ENCODE measurements at regions not wholly inside any gene's neighbourhood (a gene's known extent, or its start where the extent isn't known, plus 50 kb on each side); places are given as distances from the start of the nearest gene placed in this dataset.
"Not testable (repeated sequence)": the region's sequence is repeated elsewhere in the genome, so short reads cannot be mapped to it uniquely, and the experiment has no call there.

- Mint-ChIP-seq H3K36me3 (no peaks in the 10 kb centered on the region), H3K27ac (no peak overlapping the region), H3K4me1 (no peaks in the 10 kb centered on the region), H3K9me3 (no peaks in the 10 kb centered on the region), H3K27me3 (ENCODE audit: insufficient read depth, low read depth) (no peaks in the 10 kb centered on the region), H3K4me3 (no peak overlapping the region)
- TF ChIP-seq EZH2 (IDR thresholded peaks at IDR 0.05) (no peak), EZH2phosphoT487 (IDR thresholded peaks at IDR 0.05) (no peak), CTCF (IDR thresholded peaks at IDR 0.05) (no peak)
- H3K4me1 ChIP-seq: no peaks in the 10 kb centered on the region
- no peaks in the 10 kb centered on the region for H3F3A ChIP-seq (ENCODE audit: low read depth)
- H4K20me1 ChIP-seq (ENCODE audit: low read depth): no peaks in the 10 kb centered on the region
- H3K27ac ChIP-seq: no peak overlapping the region
- no peaks in the 10 kb centered on the region for H3K36me3 ChIP-seq
- no peak overlapping the region for H3K9ac ChIP-seq
- H3K4me2 ChIP-seq: no peak overlapping the region
- no peaks in the 10 kb centered on the region for H3K9me3 ChIP-seq (ENCODE audit: low read depth)
- no peak overlapping the region for H3K4me3 ChIP-seq
- no peak overlapping the region for H2AFZ ChIP-seq (replicated peaks)
- no peak for DNase-seq (ENCODE audit: low spot score)
- H3K79me2 ChIP-seq (ENCODE audit: low read depth): no peaks in the 10 kb centered on the region
- no peaks in the 10 kb centered on the region for H3K27me3 ChIP-seq
Measured at GRCh38 chr3:94811836-94812235, 749.0 kb downstream of the NSUN3 start.

GRCh38 chr3:94821241-94821640, 758.4 kb downstream of the NSUN3 start:
- Histone ChIP-seq H3K4me3 (no peak overlapping the region), H3K27me3 (no peaks in the 10 kb centered on the region), H4K20me1 (ENCODE audit: low read depth) (no peaks in the 10 kb centered on the region), H3K27ac (no peak overlapping the region), H3F3A (ENCODE audit: low read depth) (no peaks in the 10 kb centered on the region), H2AFZ (replicated peaks) (no peak overlapping the region), H3K79me2 (ENCODE audit: low read depth) (no peaks in the 10 kb centered on the region), H3K4me2 (no peak overlapping the region), H3K36me3 (no peaks in the 10 kb centered on the region), H3K4me1 (no peaks in the 10 kb centered on the region), H3K9ac (no peak overlapping the region), H3K9me3 (ENCODE audit: low read depth) (no peaks in the 10 kb centered on the region)
- Mint-ChIP-seq H3K4me1 (no peaks in the 10 kb centered on the region), H3K27me3 (ENCODE audit: insufficient read depth, low read depth) (peaks cover 3% of the 10 kb centered on the region), H3K9me3 (no peaks in the 10 kb centered on the region), H3K27ac (no peak overlapping the region), H3K36me3 (no peaks in the 10 kb centered on the region), H3K4me3 (no peak overlapping the region)
- TF ChIP-seq CTCF (IDR thresholded peaks at IDR 0.05) (no peak), EZH2 (IDR thresholded peaks at IDR 0.05) (no peak), EZH2phosphoT487 (IDR thresholded peaks at IDR 0.05) (no peak)
- DNase-seq (ENCODE audit: low spot score): no peak

GRCh38 chr3:94822298-94822697, 759.4 kb downstream of the NSUN3 start:
- H3K9me3 ChIP-seq (ENCODE audit: low read depth): no peaks in the 10 kb centered on the region
- H3K4me3 ChIP-seq: no peak overlapping the region
- H3K27ac ChIP-seq: no peak overlapping the region
- no peak overlapping the region for H2AFZ ChIP-seq (replicated peaks)
- no peak for DNase-seq (ENCODE audit: low spot score)
- Mint-ChIP-seq H3K9me3 (no peaks in the 10 kb centered on the region), H3K4me3 (no peak overlapping the region), H3K27ac (no peak overlapping the region), H3K4me1 (no peaks in the 10 kb centered on the region), H3K27me3 (ENCODE audit: insufficient read depth, low read depth) (peaks cover 3% of the 10 kb centered on the region), H3K36me3 (no peaks in the 10 kb centered on the region)
- no peaks in the 10 kb centered on the region for H3K79me2 ChIP-seq (ENCODE audit: low read depth)
- no peaks in the 10 kb centered on the region for H3K4me1 ChIP-seq
- no peaks in the 10 kb centered on the region for H3K27me3 ChIP-seq
- H4K20me1 ChIP-seq (ENCODE audit: low read depth): no peaks in the 10 kb centered on the region
- H3K9ac ChIP-seq: no peak overlapping the region
- no peaks in the 10 kb centered on the region for H3K36me3 ChIP-seq
- TF ChIP-seq EZH2 (IDR thresholded peaks at IDR 0.05) (no peak), CTCF (IDR thresholded peaks at IDR 0.05) (no peak), EZH2phosphoT487 (IDR thresholded peaks at IDR 0.05) (no peak)
- no peaks in the 10 kb centered on the region for H3F3A ChIP-seq (ENCODE audit: low read depth)
- no peak overlapping the region for H3K4me2 ChIP-seq

GRCh38 chr3:94846251-94846650, 783.4 kb downstream of the NSUN3 start:
- H3K79me2 ChIP-seq (ENCODE audit: low read depth); H4K20me1 ChIP-seq (ENCODE audit: low read depth); H3K4me1 ChIP-seq; H3K4me3 ChIP-seq; H3K9me3 ChIP-seq (ENCODE audit: low read depth); H3K4me2 ChIP-seq; H3K36me3 Mint-ChIP-seq; H3K9me3 Mint-ChIP-seq; H3K36me3 ChIP-seq; H3K27ac Mint-ChIP-seq; H3K27me3 Mint-ChIP-seq (ENCODE audit: insufficient read depth, low read depth); H2AFZ ChIP-seq (replicated peaks); H3K9ac ChIP-seq; H3F3A ChIP-seq (ENCODE audit: low read depth); H3K4me3 Mint-ChIP-seq; H3K4me1 Mint-ChIP-seq; H3K27me3 ChIP-seq; H3K27ac ChIP-seq: not testable (repeated sequence)
- peak; percentile 9 for DNase-seq (ENCODE audit: low spot score)

All from neural progenitor cell (in vitro differentiated cells).